ENCODE measurements at regions not wholly inside any gene's neighbourhood (a gene's known extent, or its start where the extent isn't known, plus 50 kb on each side); places are given as distances from the start of the nearest gene placed in this dataset.

DNA sequence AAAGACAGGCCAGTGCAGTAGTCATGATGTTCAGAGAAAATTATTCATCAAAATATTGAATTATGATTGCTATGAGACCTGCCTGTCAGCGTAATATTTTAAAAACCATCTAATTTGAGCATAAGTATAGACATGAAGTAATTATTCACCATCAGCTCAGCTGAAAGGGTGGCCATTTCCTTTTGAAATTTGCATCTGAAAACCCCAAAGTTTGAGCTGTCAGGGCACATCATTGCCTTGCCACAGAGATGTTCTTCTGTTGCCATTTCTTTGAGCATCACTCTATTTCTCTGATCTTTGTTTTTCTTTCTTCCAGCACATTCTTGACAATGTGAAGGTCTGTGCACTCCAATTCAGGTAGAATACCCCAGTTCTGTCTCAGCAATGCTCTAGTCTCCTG lies 147.5 kb upstream of the RHOBTB1 start:
- no peaks in the 10 kb centered on the region for H3K36me3 ChIP-seq (ENCODE audit: control insufficient read depth, insufficient read depth, low read length)
- H3K9ac ChIP-seq (ENCODE audit: insufficient read depth, low read length): no peak overlapping the region
- H3K9me3 ChIP-seq (ENCODE audit: control insufficient read depth, insufficient read depth, low read depth, low read length): no peaks in the 10 kb centered on the region
- H3K4me2 ChIP-seq (ENCODE audit: extremely low read depth, insufficient read depth, low read length): no peak overlapping the region
- no peaks in the 10 kb centered on the region for H3K4me1 ChIP-seq (ENCODE audit: control insufficient read depth, extremely low read depth, insufficient read depth, low read length)
- no peak overlapping the region for H2AFZ ChIP-seq (ENCODE audit: low read length)
- H3K27me3 ChIP-seq (ENCODE audit: control insufficient read depth, insufficient read depth, low read length): peaks cover 3% of the 10 kb centered on the region
- H3K79me2 ChIP-seq (ENCODE audit: control insufficient read depth, insufficient read depth, low read length): no peaks in the 10 kb centered on the region
- H3K27ac ChIP-seq (ENCODE audit: insufficient read depth, low read length): no peak overlapping the region
- no peak overlapping the region for H3K4me3 ChIP-seq (replicated peaks in 1 of 4; ENCODE audit: control extremely low read depth in 1 of 4, insufficient read depth in 1 of 4, low read depth in 3 of 4, low read length in 4 of 4)
- no peaks in the 10 kb centered on the region for H4K20me1 ChIP-seq (ENCODE audit: control insufficient read depth, extremely low read depth, insufficient read depth, low read length)
- TF ChIP-seq, protein P1, sequence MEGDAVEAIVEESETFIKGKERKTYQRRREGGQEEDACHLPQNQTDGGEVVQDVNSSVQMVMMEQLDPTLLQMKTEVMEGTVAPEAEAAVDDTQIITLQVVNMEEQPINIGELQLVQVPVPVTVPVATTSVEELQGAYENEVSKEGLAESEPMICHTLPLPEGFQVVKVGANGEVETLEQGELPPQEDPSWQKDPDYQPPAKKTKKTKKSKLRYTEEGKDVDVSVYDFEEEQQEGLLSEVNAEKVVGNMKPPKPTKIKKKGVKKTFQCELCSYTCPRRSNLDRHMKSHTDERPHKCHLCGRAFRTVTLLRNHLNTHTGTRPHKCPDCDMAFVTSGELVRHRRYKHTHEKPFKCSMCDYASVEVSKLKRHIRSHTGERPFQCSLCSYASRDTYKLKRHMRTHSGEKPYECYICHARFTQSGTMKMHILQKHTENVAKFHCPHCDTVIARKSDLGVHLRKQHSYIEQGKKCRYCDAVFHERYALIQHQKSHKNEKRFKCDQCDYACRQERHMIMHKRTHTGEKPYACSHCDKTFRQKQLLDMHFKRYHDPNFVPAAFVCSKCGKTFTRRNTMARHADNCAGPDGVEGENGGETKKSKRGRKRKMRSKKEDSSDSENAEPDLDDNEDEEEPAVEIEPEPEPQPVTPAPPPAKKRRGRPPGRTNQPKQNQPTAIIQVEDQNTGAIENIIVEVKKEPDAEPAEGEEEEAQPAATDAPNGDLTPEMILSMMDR (conservative IDR thresholded peaks at IDR 0.05 in 1 of 2, IDR thresholded peaks at IDR 0.05 in 1 of 2; ENCODE audit: low read depth in 1 of 2, low read length in 2 of 2): no peak
- DNase-seq (ENCODE audit: low read depth in 2 of 2): no peak

DNA sequence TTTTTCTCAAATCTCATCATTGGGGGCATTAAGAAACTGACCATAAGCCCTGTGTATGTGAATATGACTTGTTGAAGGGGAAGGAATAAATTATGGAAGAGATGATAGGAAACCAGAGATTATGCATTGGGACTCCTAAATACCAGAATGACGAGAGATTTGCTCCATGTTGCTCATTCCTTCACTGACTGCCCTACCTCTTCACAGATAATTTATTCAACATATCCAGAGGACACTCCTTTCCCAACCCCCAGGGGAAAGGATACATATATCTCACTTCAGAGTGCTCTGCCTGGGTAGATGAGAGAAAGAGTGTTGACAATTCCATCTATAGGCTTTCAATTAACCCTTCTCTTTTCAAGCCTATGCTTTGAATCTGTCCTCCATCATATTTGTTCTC lies 145.3 kb upstream of the RHOBTB1 start:
- H2AFZ ChIP-seq (ENCODE audit: low read length): no peak overlapping the region
- no peaks in the 10 kb centered on the region for H3K36me3 ChIP-seq (ENCODE audit: control insufficient read depth, insufficient read depth, low read length)
- no peaks in the 10 kb centered on the region for H3K27me3 ChIP-seq (ENCODE audit: control insufficient read depth, insufficient read depth, low read length)
- no peak for DNase-seq (ENCODE audit: low read depth in 2 of 2)
- H3K79me2 ChIP-seq (ENCODE audit: control insufficient read depth, insufficient read depth, low read length): no peaks in the 10 kb centered on the region
- TF ChIP-seq EZH2 (IDR thresholded peaks at IDR 0.05; ENCODE audit: low read length, missing control alignments): no peak
- TF ChIP-seq, protein P1 (conservative IDR thresholded peaks at IDR 0.05 in 1 of 2, IDR thresholded peaks at IDR 0.05 in 1 of 2; ENCODE audit: low read depth in 1 of 2, low read length in 2 of 2): no peak
- H3K4me3 ChIP-seq (replicated peaks in 1 of 4; ENCODE audit: control extremely low read depth in 1 of 4, insufficient read depth in 1 of 4, low read depth in 3 of 4, low read length in 4 of 4): no peak overlapping the region
- no peak overlapping the region for H3K27ac ChIP-seq (ENCODE audit: insufficient read depth, low read length)
- no peaks in the 10 kb centered on the region for H4K20me1 ChIP-seq (ENCODE audit: control insufficient read depth, extremely low read depth, insufficient read depth, low read length)
- no peak overlapping the region for H3K9ac ChIP-seq (ENCODE audit: insufficient read depth, low read length)
- no peaks in the 10 kb centered on the region for H3K9me3 ChIP-seq (ENCODE audit: control insufficient read depth, insufficient read depth, low read depth, low read length)
- H3K4me2 ChIP-seq (ENCODE audit: extremely low read depth, insufficient read depth, low read length): no peak overlapping the region
- no peaks in the 10 kb centered on the region for H3K4me1 ChIP-seq (ENCODE audit: control insufficient read depth, extremely low read depth, insufficient read depth, low read length)

DNA sequence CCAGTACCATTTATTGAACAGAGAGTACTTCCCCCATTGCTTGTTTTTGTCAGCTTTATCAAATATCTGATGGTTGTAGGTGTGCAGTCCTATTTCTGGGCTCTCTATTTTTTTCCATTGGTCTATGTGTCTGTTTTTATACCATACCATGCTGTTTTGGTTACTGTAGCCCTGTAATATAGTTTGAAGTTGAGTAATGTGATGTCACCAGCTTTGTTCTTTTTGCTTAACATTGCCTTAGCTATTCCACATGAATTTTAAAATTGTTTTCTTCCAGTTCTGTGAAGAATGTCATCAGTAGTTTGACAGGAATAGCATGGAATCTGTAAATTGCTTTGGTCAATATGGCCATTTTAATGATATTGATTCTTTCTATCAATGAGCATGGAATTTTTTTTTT lies 140.5 kb upstream of the RHOBTB1 start:
- Histone ChIP-seq H2AFZ (ENCODE audit: low read length) (no peak overlapping the region), H3K9me3 (ENCODE audit: control insufficient read depth, insufficient read depth, low read depth, low read length) (no peaks in the 10 kb centered on the region), H3K27me3 (ENCODE audit: control insufficient read depth, insufficient read depth, low read length) (no peaks in the 10 kb centered on the region), H3K36me3 (ENCODE audit: control insufficient read depth, insufficient read depth, low read length) (no peaks in the 10 kb centered on the region), H3K4me1 (ENCODE audit: control insufficient read depth, extremely low read depth, insufficient read depth, low read length) (no peaks in the 10 kb centered on the region), H3K79me2 (ENCODE audit: control insufficient read depth, insufficient read depth, low read length) (no peaks in the 10 kb centered on the region), H3K27ac (ENCODE audit: insufficient read depth, low read length) (no peak overlapping the region), H3K4me2 (ENCODE audit: extremely low read depth, insufficient read depth, low read length) (no peak overlapping the region), H4K20me1 (ENCODE audit: control insufficient read depth, extremely low read depth, insufficient read depth, low read length) (no peaks in the 10 kb centered on the region), H3K4me3 (replicated peaks in 1 of 4; ENCODE audit: control extremely low read depth in 1 of 4, insufficient read depth in 1 of 4, low read depth in 3 of 4, low read length in 4 of 4) (no peak overlapping the region), H3K9ac (ENCODE audit: insufficient read depth, low read length) (no peak overlapping the region)
- DNase-seq (ENCODE audit: low read depth in 2 of 2): no peak
- TF ChIP-seq, protein P1 (conservative IDR thresholded peaks at IDR 0.05 in 1 of 2, IDR thresholded peaks at IDR 0.05 in 1 of 2; ENCODE audit: low read depth in 1 of 2, low read length in 2 of 2): no peak
- no peak for TF ChIP-seq EZH2 (IDR thresholded peaks at IDR 0.05; ENCODE audit: low read length, missing control alignments)

Data from fibroblast of lung (primary cell).